PC-9 (cell line): ENCODE measurements at regions not wholly inside any gene's neighbourhood (a gene's known extent, or its start where the extent isn't known, plus 50 kb on each side); places are given as distances from the start of the nearest gene placed in this dataset.

ENCODE experiments used
- CTCF ChIP-seq: fragments of 200-600 bp; sonication (generic); conservative IDR thresholded peaks from 2 replicates; pipeline ENCODE4 v1.6.1; 2017; ENCODE audit warnings: mixed run types, antibody characterized with exemption, mild to moderate bottlenecking, moderate library complexity
- EZH2 ChIP-seq: fragments of 200-600 bp; sonication (generic); IDR thresholded peaks from 2 replicates; pipeline ENCODE4 v1.8.0; 2017; ENCODE audit warnings: antibody characterized with exemption, low read depth

- TF ChIP-seq CTCF (no peak), EZH2 (no peak)
Observed at GRCh38 chr7:69095127-69095526, 503.1 kb upstream of the AUTS2 start.
